IPS-NIHi7 (cell line): ENCODE measurements at regions not wholly inside any gene's neighbourhood (a gene's known extent, or its start where the extent isn't known, plus 50 kb on each side); places are given as distances from the start of the nearest gene placed in this dataset.

Experiments used
- DNase-seq: peaks from one replicate; pipeline ENCODE4 v3.0.0; 2012; ENCODE audit warnings: mixed read lengths; ENCODE audit errors: extremely low spot score

DNA sequence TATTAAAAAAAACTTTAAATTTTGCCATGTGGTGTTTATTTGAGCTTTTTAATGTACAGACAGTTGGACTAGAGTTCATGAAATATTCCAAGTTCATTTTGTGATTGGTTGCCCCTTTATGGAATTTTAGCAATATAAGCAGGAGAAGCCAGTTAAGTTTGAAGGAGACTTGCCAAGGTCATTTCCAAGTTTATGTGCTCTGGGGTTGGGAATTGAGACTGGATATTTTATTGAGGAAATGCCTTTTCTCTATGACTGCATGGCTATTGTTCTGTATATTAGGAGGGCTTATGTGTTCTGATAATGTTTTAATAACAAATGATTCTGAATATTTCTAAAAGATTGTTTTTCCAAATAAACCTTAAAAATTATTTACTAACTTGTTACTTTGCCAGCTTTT is 67.0 kb upstream of the TCF4 start:
- no peak for DNase-seq

GRCh38 chr18:55651236-55651635 is 63.2 kb upstream of the TCF4 start:
- DNase-seq = no peak

DNA sequence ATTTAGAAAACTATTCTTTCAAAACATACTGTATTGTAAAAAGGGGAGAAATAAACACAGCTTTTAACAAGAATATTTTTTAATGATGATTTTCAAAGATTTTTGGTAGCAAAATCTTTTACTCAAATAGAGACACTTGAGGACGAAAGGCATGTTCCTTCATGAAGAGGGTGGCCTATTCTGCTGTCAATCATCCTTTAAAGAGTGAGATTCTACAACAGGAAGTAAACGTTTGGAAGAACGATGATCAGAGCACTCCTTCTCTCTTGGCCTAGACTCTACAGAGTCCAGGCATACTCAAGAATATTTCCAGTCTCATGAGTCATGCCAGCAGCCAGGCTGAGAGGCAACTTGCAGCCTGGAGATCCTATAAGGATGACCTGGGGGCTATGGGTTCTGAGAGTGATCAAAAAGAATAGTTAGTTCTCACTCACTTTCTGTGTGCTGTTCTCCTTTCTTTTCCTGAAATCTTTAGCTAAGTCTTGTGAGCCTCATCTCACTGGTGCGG is 62.4 kb upstream of the TCF4 start:
- DNase-seq = no peak

DNA sequence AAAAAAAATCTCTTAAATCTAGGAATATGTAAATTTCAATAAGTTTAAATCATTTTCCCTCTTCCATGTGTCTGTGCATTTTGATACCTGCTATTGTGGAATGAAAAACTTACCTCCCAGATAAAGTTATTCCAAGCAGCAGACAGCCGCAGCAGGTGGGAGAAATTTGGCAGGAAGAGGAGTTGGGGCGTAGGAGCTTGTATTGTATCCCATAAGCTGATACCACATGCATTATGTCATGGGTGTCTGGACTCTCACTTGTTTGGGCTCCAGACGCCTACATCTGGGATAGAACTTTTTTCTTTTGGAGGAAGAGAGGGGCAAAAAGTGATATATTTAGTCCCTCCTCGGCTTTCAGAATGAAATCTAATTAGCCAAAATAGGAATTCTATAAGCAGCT is 59.3 kb upstream of the TCF4 start:
- no peak for DNase-seq

DNA sequence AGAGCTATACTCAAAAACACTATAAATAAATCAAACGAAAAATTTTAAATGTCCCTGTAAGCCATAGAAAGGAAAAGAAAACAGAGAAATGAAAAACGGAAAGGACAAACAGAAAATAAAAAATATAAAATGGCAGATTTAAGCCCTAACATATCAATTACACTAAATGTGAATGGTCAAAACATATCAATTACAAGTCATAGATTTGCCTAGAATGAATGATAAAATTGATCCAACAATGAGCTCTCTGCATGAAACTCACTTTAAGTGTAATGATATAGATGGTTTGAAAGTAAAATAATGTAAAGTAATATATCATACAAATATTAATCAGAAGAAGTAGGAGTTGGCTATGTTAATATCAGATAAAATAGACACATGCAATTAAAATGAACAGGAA is 54.2 kb upstream of the TCF4 start:
- no peak for DNase-seq

DNA sequence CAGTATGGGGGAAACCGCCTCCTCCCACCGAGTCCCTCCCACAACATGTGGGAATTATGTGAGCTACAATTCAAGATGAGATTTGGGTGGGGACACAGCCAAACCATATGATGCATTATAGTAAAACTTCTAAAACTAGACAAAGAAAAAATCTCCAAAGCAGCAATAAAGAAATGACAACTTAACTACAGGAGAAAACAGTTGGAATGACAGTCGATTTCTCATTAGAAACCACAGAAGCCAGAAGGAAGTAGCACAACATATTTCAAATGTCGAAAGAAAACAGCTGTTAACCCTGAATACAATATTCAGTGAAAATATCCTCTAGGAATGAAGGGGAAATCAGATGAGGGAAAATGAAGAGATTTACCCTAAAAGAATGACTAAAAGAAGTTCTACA is 53.5 kb upstream of the TCF4 start:
- DNase-seq = no peak
